Left cardiac atrium (tissue), 4 donors: ENCODE measurements at regions not wholly inside any gene's neighbourhood (a gene's known extent, or its start where the extent isn't known, plus 50 kb on each side); places are given as distances from the start of the nearest gene placed in this dataset.
"Not testable (repeated sequence)": the region's sequence is repeated elsewhere in the genome, so short reads cannot be mapped to it uniquely, and the experiment has no call there.

ENCODE experiments used
- ATAC-seq, 2 donors: fragments of 200-7000 bp; cut with Tn5 transposase; one replicate each; pipeline ENCODE4 v1.9.1; 2020; ENCODE audit warnings: mild to moderate bottlenecking in 2 of 2, moderate library complexity in 2 of 2
- DNase-seq: peaks from one replicate; pipeline ENCODE4 v3.0.0-alpha.2; 2020
- intact Hi-C, 2 donors: fragments of 100-400 bp; cut with DNase I; formaldehyde crosslinking; loops; one replicate each; pipeline versions ENCODE4 v1.14.1 to v1.15.1; 2022 to 2023
- donor health status: DM: no; HTN: yes; CAD: no.
- donor health status: DM: no; HTN: yes; CAD: no; lungs with severe emphysema.
- donor health status: DM: yes; HTN: yes; CAD: no.
- donor health status: Dilated cardiomyopathy.

DNA sequence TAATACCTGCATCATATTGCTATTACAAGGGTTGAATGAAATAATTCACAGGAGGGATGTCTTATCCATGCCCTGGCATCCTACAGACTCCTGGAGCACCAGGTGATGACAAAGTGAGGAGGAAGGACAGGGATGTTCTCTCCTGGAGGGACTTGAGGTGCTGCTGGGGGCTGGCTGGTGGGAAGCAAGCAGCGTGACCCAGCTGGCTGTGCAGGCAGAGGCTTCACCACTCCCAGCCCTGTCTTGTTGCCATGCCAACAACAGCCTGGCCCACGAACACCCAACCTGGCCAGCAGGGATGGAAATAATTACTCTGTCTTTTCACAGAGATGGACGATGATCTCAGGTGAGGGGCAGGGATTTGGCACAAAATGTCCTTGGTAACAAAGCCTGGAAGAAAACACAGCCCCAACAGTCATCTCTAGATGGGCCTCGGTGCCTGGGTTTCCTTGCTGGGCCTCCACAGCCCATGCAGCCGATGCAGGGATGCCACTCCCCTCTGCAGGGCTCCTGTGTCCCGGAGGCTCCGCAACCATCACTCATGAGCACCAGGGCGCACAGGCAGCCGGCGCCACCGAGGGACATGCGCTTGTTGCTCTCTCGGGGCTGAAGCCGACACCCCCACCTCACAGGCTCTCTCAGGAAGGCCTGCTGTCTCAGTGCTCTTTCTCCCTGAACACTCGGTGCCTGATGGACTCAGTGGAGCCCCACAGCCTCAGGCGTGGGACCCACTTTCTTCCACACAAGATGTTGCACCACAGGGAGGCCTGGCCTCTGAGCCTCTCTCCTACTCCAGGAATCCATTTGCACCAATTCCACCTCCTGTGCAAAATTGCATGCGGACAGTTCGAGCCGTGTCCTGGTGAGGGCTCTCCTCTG, 205.9 kb downstream of the LAT start:
- intact Hi-C loops, DNase-seq, ATAC-seq: not testable (repeated sequence)

DNA sequence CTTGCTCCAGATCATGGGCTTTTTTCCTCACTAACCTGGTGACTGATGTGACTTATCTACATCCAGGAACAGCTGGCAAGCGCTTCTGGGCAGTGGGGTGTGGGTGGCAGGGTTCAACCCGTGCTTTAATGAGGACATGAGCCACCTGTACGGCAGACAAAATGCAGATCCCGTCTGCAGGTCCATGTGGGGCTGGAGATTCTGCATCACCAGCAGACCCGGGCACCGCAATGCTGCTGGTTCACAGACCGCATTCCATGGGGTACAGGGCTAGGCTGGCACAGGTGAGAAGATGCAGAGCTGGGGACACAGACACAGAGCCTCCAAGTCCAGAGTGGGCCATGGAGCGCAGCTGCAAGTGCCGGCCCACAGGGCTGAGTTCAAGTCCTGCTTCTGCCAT, 204.0 kb downstream of the LAT start:
- ATAC-seq, intact Hi-C loops, DNase-seq: not testable (repeated sequence)

DNA sequence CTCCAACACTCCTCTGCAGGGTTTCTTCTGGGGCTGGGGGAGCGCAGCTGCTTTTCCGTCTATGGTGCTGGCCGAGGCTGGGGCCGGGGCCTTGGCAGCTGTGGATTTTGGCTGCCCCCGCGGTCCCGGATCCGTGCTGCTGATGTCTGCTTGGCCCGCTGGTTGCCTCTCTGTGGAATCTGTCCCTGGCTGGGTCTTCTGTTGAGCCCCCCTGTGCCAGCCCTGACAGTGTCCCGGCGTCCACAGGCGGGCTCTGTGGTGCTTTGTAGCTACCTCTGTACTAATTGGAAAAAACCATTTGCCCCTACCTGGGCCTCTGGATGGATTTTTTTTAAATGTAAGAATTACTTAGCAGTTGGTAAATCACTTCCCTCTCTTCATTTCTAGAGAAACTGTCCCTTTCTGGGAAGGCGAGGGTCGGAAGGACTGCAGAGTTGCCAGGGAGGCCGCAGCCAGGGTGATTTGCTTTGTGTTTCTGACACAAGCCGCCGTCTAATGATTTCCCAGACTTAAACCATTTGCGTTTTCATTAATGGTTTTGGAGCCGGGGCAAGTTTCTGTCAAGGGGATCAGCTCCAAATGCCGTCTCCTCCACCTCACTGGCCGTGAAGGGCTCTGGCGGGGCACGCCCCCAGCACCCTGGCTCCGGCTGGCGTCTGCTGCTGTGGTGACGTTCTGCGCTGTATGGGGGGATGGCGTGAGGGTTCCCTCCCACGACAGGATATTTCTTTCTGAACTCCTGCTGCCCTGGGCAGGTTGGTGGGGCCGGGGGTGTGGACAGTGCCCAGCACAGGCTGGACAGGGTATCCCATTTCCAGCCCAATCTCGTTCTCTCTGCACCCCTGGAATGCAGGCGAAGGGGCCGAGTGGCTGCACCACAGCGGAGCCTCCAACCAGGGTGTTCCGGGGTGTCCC, 201.7 kb downstream of the LAT start:
- intact Hi-C loops, DNase-seq: not testable (repeated sequence)
- peak; percentile 38 to 62 for ATAC-seq

DNA sequence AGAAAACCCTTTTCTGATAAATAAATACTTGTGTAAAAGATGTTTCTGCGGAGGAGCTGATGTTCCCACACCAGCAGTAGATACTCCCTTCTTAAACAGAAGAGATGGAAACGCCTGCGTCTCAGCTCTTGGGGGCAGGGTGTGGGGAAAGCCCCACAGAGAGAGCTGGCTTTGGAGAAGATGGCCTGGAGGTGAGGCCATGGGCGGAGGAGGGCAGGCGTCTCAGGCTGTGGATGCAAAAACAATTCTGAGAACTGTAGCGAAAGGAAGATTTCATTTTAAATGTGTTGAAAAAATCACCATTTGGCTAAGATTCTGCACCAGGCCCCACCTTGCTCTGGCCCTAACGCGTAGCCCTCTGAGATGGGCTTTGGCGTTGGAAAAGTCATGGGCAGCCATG, 201.0 kb downstream of the LAT start:
- intact Hi-C loops, DNase-seq: not testable (repeated sequence)
- ATAC-seq = peak in 1 of 2 donors; percentile 22

DNA sequence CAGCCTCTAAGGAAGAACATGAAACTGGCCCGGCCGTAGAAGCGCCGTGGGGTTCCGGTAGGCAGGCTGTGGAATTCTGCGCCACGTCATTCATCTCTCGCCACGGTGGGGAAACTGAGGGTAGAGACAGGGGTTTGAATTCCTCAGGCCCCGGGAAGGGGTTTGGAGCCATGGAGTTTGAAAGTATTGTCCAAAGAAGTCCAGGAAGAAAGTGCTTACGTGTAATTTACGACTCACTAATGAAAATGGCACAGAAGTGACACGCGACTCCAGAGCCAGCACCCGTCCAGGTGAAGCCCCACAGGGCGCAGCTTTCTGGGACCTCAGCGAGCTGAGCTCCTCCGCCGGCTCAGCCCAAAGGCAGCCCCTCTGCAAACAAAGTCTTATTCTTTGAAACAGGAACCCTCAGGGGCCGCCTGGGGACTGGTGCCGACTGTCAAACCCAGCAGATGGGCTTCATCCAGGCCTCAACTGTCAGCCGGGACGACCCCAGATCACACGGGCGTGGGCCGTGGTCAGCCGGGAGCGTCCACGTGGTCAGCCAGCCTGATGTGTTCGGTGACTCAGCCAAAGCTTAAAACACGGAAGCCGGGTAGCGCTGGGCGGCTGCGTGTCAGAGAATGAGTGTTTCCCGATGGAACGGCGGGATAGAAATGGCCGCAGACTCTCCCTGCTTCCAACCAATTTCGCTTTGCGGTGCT, 200.0 kb downstream of the LAT start:
- peak; percentile 81 for DNase-seq
- intact Hi-C loops = not testable (repeated sequence)
- ATAC-seq = peak; percentile 69 to 72

DNA sequence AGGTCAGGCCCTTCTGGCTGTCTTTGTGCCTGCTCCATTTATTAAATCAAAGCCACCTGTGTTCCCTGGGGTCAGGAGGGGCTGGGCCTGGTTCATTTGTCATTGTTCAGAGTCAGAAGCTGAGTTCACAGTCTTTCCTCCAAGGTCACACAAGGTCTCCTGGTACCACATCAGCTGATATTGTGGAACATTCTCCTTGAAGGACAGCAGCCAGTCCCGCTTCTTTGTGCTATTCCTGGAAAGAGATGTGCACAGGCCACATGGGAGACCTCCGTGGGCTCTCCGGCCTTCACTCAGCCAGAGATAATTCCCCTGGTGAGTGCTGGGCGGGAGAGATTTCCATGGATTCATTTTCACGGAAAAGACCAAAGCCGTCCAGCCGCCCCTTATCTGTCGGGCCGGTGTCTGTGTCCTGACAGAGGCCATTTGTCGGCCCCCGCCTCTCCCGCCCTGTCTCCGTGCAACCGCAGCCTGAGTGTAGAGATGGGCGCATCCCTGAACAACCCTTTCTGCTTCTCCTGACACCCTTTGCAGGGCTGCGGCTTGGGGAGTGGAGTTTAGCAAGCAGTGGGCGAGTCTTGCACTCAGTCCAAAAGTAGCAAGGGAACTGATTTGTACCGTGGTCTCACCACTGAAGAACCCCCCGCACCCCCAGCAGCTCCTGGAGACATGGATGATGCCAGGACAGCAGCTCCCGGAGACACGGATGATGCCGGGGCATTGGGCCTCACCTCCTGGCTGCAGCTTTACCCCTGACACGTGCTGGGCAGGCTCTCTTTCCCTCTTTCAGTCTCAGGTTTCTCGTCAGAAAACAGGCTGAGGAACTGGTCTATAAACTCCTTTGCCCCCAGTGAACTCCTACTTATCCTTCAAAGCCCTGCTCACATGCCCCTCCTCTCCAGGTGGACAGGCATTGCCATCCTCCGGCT, 198.4 kb downstream of the LAT start:
- DNase-seq, intact Hi-C loops: not testable (repeated sequence)
- ATAC-seq = peak in 1 of 2 donors; percentile 2

DNA sequence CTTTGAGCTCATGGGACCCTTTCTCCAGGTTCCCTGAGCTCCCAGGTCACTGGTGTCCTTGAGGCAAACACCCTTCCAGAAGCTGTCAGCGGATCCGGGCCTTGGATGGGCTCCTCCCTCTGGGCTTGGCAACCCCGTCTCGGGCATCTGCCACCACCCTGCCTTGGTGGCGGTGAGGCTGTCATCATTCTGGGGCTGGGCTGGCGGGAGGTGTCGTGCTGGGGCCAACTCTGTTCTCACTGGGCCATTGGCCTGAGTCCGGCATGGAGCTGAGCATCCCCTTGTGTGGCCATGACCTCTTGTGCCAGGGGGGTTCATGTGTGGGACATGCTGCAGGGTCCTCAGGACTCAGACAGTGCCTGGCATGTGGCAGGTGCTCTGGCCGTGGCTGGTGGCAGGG, 197.6 kb downstream of the LAT start:
- ATAC-seq (peak; percentile 5 to 10), DNase-seq (peak; percentile 69)
- intact Hi-C loops = no loop called here

DNA sequence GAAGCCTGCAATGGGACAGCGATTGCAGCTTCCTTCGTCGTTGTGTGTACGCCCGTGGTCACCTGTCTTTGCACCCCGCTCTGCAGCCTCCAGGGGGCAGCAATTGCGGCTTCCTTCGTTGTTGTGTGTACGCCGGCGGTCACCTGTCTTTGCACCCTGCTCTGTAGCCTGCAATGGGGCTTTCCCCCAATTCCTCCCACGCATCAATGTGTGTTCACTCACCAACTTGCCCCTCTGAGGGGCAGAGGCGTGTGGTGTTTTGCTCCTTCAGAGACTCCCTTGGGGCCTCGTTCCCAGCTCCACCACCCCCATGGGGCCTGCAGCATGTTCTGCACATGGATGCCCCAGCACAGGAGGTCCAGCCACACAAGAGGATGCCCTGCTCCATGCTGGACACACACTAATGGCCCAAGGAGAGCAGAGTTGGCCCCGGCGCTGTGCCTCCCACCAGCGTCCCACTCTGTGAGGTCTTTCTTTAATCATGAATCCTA, 197.1 kb downstream of the LAT start:
- intact Hi-C loops, DNase-seq, ATAC-seq: not testable (repeated sequence)

DNA sequence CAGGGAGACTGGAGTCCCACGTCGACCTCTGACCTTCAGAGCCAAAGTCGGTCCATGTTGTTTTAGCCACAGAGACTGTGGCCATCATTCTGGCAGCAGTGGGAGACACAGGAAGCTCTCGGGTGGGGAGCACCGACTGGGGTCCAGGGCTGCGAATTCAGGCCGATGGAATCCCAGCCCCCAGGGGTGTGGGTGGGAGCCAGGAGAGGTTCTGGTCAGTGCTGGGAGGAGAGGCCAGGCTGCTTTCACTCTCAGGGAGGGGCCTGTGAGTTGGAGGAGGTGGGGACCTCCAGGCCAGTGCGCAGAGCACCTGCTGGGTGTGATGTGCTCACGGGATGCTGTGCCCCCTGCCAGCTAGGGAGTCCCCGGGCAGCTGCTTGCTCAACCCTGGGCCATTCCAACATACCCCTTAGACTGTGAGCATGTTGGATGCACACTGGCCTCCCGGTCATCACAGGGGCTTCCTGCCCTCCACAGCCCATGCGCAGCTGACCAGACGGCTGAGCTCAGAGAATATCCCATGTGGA, 196.5 kb downstream of the LAT start:
- DNase-seq, ATAC-seq, intact Hi-C loops: not testable (repeated sequence)

DNA sequence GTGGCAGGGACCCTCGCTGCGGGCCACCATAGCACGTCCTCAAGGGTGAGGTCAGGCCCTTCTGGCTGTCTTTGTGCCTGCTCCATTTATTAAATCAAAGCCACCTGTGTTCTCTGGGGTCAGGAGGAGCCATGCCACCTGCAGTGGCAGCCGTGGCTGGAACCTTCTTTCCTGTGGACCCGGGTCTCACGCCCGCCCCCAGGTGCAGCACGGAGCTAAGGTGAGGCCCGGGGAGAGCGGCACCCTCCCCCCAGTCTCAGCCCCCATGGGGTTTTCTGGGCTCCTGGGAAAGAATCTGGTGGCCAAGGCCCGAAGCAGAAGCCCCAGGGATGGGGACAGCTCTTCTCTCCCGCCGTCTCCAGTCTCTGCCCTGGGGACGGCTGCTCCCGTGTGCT, 195.4 kb downstream of the LAT start:
- intact Hi-C loops, ATAC-seq: not testable (repeated sequence)

DNA sequence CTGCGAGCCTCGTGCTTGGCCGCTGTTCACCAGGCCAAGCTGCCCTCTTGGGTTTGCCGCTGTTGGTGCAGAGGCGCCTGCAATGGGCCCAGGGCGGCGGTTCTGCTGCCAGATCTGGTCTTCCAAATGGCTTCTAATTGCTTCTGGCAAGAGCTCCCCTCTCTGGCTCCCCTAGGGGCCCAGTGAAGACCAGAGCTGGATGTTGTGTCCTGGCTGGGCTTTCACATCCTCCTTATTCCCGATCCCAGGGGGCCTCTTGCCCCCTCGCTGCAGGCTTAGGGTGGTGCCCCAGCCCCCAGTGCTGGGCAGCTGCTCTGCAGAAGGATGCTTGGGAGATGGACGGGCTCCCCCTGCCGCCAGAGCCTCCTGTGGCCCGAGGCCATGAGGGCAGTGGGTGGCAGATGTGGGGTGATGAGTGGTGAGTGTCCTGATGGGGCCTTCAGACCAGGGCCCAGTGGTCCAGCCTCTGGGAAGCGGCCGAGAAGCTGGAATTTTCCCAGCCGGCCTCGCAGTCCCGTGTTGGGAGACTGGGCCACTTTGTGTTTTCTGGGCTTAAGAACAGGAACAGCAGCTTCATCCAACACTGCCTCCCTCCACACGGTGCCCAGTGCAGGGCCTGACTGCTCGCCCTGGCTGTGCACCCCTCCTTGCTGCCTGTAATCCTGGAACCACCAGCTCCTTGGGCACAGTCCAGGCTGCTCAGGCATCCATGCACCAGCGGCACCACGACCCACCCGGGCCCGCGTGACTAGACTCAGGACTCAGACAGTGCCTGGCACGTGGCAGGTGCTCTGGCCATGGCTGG, 194.8 kb downstream of the LAT start:
- DNase-seq, intact Hi-C loops: not testable (repeated sequence)
- peak; percentile 0 to 27 for ATAC-seq

More for the DNA sequence above, 195.4 kb downstream of the LAT start:
- not testable (repeated sequence) for DNase-seq

DNA sequence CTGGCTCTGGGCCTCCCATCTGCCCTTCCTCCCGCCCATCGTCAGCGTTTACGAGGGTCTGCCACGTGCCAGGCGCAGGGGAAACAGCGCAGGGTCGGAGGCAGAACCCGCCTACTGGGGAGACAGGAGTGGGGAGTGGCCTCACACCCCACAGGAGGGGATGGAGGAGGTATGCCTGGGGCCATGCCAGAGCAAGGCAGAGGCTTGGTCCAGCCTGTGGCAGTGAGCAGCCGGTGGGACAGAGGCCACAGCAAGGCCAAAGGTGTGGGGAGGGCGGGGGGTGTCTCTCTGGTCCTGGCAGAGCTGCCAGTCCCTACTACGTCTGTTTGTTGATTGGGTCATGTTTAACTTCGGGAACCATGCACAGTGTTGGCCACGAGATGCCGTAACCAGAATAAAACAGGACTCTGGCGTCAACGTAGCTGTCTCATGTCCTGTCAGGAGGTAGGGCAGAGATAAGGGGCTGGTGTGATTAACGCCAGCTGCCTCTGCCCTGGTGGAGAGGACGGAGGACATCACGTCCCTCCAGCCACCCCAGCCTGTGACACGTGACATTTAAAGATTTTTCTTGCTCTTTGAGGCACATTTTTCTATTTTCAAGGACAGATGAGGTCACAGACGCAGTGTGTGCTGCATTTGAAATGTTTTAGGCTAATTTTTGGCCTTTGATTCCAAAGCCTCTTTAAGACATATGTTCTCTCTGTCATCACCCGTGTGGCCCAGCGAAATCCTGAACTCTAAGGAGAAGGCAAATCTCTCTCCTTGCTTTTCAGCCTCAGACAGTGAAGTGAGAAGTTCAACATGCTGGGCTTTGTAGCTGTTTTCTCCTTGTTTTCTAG, 193.3 kb downstream of the LAT start:
- DNase-seq (peak; percentile 87), ATAC-seq (peak; percentile 79 to 83)
- intact Hi-C loops = not testable (repeated sequence)

DNA sequence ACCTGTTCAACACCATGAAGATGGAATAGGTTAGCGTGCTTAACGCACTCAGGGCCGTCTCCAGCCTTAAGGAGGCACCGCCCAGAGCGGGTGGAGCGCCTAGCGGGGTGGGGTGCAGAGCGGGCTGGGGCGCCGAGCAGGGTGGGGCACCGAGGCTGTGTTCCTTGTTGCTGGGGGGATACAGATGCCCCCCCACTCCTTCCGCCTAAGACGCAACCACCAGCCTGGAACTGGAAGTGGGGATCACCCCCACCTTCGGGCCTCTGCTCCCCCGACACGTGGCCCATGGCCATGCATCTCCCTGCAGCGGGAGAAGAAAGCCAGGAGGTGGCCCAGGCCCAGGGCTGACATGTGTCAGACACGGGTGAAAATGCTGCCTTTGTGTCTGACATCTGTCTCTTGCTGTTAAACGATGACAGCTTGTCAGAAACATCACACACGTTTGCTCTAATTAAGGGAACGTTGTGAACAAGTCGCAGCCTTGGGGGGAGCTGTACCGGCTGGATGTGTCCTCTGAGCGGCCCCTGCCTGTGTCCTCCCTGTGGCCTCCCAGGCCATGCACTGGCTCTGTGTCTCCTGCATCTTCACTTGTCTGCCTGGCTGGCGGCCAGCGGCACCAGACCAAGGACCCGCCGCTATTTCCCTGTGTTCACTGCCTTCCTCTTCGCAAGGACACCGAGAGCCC, 192.5 kb downstream of the LAT start:
- ATAC-seq = peak; percentile 60 to 71
- intact Hi-C loops = not testable (repeated sequence)
- peak; percentile 78 for DNase-seq

DNA sequence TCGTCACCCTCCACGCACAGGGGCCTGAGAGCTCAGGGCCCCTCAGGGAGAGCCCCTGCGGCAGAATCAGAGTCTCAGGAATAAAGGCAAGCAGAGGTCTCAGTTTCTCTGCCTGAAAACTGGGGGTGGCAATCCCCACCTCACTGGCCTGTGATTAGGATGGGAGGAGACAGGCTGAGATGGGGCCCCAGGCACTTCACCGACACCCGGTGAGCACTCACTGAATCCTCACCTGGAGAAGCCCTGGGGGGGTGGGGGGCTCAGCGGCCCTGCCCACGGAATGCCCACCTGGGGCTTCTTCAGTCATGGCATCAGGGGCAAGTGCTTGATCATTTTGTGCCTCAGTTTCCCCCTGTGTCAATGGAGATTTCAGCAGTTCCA, 192.0 kb downstream of the LAT start:
- intact Hi-C loops, ATAC-seq, DNase-seq: not testable (repeated sequence)

DNA sequence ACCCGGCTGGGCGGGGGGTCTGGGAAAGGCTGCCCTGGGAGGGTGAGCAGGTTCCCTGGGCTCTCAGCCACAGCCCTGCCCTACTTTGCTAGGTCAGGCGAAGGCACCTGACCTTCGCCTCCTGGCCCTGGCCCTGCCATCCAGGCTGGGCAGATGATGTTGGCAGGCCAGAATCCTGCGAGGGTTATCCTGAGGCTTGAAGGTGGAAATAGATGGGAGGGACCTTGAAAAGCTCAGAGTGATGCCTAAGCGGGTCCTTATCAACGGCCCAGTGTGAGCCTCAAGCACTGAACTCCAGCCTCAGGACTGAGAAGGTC, 191.3 kb downstream of the LAT start:
- DNase-seq, intact Hi-C loops: not testable (repeated sequence)

More for the DNA sequence above, 191.3 kb downstream of the LAT start:
- not testable (repeated sequence) for ATAC-seq
